Activated CD8-positive, alpha-beta memory T cell treated with anti-CD3 and anti-CD28 coated beads for 36 hours (primary cell): ENCODE measurements at regions not wholly inside any gene's neighbourhood (a gene's known extent, or its start where the extent isn't known, plus 50 kb on each side); places are given as distances from the start of the nearest gene placed in this dataset.
"Not testable (repeated sequence)": the region's sequence is repeated elsewhere in the genome, so short reads cannot be mapped to it uniquely, and the experiment has no call there.

Source experiments
- CTCF ChIA-PET: fragments of 350-600 bp; sonication (Branson Sonifier 250); formaldehyde crosslinking; loops from one replicate; lab custom pipeline; 2021; ENCODE audit warnings: antibody characterized with exemption; lab: Charles Lee
- POLR2A ChIA-PET: fragments of 350-600 bp; sonication (Branson Sonifier 250); formaldehyde crosslinking; loops from one replicate; lab custom pipeline; 2021; ENCODE audit warnings: antibody characterized with exemption; lab: Charles Lee

DNA sequence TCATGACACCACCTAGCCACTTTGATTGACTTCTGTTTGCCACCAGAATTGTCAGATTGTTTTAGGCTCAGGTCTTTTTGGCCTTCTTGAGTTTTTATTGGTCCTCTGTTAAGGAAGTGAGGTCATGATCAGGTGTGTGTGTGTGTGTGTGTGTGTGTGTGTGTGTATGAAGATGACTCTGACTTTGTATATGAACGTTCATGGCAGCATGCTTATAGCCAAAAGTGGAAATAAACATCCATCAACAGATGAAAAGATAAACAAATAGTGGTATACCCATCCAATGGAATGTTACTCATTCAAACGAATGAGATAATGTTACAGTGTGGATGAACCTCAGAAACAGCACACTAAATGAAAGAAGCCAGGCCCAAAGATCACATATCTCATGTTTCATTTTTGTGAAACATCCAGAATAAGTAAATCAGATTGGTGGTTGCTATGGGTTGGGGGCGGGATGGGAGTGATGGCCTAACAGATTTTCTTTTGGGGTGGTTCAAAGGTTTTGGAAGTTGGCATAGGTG, 258.6 kb downstream of the KTN1 start:
- CTCF ChIA-PET, result no interaction called here
- POLR2A ChIA-PET, result interaction anchor here (0.6 kb wide), 1 partner anchor 159 kb away, joined by 5 read pairs; no protein-coding TSS in a partner anchor

- CTCF ChIA-PET, POLR2A ChIA-PET: not testable (repeated sequence)
These were observed 259.4 kb downstream of the KTN1 start for GRCh38 chr14:55839301-55839947.

DNA sequence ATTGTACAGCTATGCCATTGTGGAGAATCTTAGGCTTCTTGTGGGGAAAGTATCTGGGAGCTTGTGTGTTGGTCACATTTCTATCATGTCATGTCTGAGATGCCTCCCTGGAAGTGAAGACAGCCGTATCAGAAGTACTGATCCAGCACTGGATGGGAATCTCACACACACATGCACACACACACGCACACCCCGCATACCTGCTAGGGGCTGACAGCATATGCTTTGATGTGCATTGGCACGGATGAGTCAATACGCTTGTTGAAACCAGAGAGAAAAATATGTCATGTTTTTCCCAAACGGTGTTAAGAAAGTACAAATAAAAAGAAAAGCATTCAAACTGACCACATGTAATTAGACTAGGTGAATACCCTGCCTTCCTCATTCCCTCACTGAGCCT, 260.8 kb downstream of the KTN1 start:
- ChIA-PET CTCF (no interaction called here), POLR2A (no interaction called here)

DNA sequence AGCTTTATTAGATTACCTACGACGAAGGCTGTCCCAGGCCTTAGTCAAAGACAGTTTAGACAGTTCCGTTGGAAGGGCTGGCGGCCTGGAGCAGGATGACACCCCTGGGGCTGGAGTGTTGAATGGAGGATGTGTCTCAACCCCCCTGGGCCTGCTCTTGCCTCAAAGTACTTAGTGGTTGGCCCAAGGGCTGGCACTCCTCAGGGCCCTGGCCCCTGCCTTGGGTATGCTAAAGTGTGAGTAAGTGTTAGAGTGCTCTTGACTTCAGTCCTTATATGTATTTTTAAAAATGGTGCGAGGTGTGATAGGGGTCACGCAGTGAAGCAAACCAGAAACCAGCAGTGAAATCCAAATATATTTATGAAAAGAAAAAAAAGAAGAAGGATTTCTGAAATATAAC, 261.6 kb downstream of the KTN1 start:
- ChIA-PET CTCF (no interaction called here), POLR2A (no interaction called here)

DNA sequence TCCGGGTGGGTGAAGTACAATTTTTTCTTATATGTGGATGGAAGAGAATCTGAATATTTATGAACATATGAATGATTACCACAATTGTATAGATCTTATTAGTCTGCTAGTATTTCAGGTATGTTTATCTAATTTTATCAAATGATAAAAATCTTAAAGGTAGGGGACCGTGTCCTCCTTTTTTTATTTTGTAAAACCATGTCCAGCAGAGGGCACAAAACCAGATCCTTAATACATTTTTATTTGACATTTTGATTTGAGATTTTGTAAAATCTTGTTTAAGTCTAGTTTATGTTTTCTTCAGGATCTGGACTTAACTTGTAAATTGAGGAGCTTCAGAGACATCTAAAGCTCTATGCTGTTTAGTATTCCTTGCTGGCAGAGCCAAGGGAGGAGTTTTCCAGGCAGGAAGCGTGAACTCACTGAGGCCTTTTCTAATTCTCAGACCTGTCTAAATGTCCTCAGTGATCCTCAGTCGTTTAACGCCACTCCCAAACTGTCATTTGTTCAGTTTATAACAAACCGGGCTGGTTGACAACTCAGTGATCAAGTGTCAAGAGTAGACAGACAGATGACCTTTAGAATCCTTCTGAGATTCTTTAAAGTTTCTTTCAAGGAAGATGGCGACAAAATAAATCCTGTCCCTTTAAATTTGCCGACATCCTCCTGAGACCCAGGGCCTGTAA, 263.9 kb downstream of the KTN1 start:
- ChIA-PET POLR2A (no interaction called here), CTCF (no interaction called here)

- POLR2A ChIA-PET, result no interaction called here
- CTCF ChIA-PET, result no interaction called here
These were observed 266.2 kb downstream of the KTN1 start for GRCh38 chr14:55845963-55846825.

GRCh38 chr14:55846826-55847446, 266.9 kb downstream of the KTN1 start:
- ChIA-PET CTCF (no interaction called here), POLR2A (no interaction called here)

DNA sequence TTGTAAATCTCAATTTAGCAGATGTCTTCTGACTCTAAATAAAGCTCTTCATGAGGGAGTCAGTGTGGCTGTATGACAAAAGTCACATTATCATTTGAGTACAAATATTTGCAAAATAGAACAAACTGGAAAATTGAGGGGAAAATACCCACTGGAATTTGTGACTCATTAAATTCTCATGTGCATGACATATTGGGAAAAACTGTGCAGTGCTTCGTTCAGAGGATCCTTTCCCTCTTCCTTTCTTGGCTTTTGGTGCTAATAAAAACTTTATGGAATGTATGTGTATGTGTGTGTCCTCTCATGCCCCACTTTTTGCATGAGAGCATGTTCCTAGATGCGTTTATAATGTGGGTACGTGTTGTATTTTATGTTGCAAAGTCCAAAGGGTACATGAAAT, 267.8 kb downstream of the KTN1 start:
- ChIA-PET CTCF (no interaction called here), POLR2A (no interaction called here)

GRCh38 chr14:55848964-55849363, 269.0 kb downstream of the KTN1 start:
- POLR2A ChIA-PET, result no interaction called here
- CTCF ChIA-PET, result no interaction called here

DNA sequence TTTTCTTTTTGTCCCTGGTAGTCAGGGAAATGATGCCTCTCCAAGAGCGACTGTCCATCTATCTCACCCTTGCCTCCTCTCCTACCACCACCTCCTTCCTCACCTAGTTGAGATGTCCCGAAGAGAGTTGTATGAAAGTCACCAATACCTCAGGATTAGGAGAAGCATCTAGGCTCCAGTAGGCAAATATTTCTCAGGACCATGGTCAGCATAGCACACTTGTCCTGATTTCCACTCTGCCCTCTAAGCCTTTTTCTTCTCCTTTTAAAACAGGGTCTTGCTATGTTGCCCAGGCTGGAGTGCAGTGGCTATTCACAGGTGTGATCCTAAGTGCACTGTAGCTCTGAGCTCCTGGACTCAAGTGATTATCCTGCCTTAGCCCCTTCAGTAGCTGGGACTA, 268.4 kb upstream of the PELI2 start:
- ChIA-PET POLR2A (no interaction called here), CTCF (no interaction called here)

- POLR2A ChIA-PET, result no interaction called here
- CTCF ChIA-PET, result no interaction called here
These were observed 267.4 kb upstream of the PELI2 start for GRCh38 chr14:55850825-55851241.

GRCh38 chr14:55851301-55851700, 266.9 kb upstream of the PELI2 start:
- CTCF ChIA-PET, result no interaction called here
- POLR2A ChIA-PET, result no interaction called here

GRCh38 chr14:55851961-55852360, 266.2 kb upstream of the PELI2 start:
- POLR2A ChIA-PET, result no interaction called here

DNA sequence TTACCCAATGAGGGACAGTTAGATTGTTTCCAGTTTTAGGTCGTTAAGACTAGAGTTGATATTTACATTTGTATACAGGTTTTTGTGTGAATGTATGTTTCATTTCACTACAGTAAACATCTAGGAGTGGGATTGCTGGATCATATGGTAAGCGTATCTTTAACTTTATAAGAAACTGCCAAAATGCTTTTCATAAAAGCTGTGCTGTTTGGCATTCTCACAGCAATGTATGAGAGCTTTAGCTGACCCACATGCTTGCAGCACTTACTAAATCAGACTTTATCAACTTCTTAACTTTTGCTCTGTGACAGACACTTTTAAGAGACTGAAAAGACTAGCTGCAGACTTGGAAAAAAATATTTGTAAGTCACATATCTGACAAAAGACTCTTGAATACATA, 262.5 kb upstream of the PELI2 start:
- ChIA-PET CTCF (no interaction called here), POLR2A (no interaction called here)

More at GRCh38 chr14:55851961-55852360, 266.2 kb upstream of the PELI2 start:
- CTCF ChIA-PET, result no interaction called here

DNA sequence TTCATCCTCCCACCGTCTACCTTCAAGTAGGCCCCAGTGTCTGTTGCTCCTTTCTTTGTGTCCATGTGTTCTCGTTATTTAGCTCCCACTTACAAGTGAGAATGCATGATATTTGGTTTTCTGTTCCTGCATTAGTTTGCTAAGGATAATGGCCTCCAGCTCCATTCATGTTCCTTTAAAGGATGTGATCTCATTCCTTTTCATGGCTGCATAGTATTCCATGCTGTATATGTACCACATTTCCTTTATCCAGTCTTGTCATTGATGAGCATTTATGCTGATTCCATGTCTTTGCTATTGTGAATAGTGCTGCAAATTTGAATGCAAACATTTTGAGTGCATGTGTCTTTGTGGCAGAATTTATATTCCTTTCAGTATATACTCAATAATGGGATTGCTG, 259.6 kb upstream of the PELI2 start:
- ChIA-PET POLR2A (no interaction called here), CTCF (no interaction called here)

DNA sequence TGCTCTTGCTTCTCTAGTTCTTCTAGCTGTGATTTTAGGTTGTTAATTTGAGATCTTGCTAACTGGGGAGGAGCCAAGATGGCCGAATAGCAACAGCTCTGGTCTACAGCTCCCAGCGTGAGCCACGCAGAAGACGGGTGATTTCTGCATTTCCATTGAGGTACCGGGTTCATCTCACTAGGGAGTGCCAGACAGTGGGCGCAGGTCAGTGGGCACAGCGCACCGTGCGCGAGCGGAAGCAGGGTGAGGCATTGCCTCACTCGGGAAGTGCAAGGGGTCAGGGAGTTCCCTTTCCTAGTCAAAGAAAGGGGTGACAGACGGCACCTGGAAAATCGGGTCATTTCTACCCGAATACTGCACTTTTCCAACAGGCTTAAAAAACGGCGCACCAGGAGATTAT, 256.6 kb upstream of the PELI2 start:
- POLR2A ChIA-PET, CTCF ChIA-PET: not testable (repeated sequence)

DNA sequence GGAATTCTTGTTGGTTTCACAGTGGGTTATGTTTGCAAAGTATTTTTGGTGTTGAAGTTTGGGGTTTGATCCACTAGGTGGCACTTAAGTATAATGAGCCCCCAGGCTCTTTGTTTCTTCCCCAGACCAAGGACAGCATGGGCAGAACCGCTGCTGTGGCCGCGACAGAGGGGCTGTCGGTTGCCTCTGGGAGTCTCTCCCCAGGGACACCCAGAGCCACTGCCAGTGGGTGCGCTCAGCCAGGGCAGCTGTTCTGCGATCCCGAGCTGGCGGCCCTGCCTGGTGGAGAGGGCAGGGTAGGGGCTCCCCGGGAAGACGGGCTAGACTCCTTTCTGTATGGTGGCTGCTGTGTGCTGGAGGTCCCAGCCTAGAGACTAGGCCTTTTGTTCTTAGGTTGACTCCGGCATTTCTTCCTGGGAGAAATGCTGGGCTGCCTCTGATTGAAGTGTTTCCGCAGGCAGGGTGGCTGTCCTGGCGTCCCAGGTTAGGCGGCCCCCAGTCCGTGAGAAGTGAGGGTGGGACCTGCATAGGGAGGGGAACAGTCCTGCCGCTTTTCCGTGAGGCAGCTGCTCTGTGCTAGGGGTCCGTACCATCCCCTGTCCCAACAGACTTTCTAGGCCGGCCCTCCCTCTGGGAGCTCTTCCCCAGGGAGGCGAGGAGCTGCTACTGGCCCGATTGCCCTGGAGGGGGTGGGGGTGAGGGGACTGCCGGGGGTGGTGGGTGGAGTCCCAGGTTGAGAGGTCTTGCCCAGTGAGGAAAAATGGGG, 253.1 kb upstream of the PELI2 start:
- ChIA-PET CTCF (interaction anchor here (0.5 kb wide), 1 partner anchor 102 kb away, joined by 3 read pairs; no protein-coding TSS in a partner anchor), POLR2A (no interaction called here)

DNA sequence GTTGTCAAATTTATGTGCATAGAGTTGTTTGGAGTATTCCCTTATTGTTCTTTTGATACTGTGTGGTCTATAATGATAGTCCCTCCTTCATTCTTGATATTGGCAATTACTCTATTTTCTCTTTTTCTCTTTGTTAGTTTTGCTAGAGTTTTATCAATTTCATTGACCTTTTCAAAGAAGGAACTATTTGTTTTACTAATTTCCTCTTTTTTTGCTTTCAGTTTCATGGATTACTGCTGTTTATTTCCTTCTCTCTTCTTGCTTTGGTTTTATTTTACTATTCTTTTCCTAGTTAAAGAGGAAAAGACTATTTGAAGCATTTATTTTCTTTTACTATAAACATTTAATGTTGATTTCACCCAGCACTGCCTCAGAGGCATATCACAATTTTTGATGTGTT, 250.9 kb upstream of the PELI2 start:
- POLR2A ChIA-PET, result no interaction called here
- CTCF ChIA-PET, result no interaction called here

DNA sequence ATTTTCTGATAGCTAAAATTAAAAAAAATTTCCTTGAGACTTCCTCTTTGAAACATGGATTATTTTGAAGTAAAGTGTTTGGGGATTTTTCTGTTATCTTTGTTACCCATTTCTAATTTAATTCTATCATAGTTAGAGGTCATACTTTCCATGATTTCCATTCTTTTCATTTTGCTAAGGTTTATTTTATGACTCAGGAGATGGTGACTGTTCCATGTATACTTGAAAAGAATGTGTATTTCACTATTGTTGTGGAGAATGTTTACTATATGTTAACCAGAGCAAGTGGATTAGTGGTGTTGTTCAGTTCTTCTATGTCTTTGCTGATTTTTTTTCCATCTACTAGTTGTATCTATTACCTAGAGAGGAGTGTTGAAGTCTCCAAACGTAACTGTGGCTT, 250.5 kb upstream of the PELI2 start:
- CTCF ChIA-PET, result no interaction called here
- POLR2A ChIA-PET, result no interaction called here
